H1 (cell line): ENCODE measurements at regions not wholly inside any gene's neighbourhood (a gene's known extent, or its start where the extent isn't known, plus 50 kb on each side); places are given as distances from the start of the nearest gene placed in this dataset.

ENCODE experiments used
- TF ChIP-seq, protein P1 (sequence below): fragments of 300-600 bp; sonication (generic); IDR thresholded peaks from 2 replicates; pipeline ENCODE4 v1.7.1; 2012; ENCODE audit warnings: low read length, moderate library complexity, mild to moderate bottlenecking, inconsistent platforms; ENCODE audit not compliant: insufficient replicate concordance

DNA sequence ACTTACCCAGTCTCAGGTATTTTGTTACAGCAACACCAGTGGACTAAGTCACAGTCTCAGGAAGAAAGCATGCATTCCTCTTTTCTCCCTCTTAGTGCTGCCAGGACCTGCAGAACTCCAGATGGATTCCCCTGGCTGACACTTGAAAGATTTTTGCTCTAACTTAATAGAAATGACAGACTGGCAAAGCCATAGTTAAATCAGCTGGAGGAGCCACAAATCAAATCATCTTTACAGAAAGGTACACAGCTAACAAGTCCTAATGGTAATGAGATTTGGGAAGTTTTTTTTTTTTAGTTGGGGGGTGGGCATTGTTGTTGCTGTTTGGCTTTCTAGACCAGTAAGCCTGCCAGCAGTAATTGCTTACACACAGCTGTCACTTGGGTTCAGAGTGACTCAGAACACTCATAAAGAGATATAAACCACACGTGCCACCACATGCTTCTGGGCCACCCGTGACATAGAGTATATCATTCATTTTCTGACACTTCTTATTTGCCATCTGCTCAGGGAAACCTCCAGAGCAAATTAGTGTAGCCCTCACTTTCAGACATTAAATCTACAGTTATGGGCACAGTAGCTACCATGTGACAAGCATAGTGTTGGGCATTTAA is 72.4 kb downstream of the FH start (continued):
- TF ChIP-seq, protein P1, sequence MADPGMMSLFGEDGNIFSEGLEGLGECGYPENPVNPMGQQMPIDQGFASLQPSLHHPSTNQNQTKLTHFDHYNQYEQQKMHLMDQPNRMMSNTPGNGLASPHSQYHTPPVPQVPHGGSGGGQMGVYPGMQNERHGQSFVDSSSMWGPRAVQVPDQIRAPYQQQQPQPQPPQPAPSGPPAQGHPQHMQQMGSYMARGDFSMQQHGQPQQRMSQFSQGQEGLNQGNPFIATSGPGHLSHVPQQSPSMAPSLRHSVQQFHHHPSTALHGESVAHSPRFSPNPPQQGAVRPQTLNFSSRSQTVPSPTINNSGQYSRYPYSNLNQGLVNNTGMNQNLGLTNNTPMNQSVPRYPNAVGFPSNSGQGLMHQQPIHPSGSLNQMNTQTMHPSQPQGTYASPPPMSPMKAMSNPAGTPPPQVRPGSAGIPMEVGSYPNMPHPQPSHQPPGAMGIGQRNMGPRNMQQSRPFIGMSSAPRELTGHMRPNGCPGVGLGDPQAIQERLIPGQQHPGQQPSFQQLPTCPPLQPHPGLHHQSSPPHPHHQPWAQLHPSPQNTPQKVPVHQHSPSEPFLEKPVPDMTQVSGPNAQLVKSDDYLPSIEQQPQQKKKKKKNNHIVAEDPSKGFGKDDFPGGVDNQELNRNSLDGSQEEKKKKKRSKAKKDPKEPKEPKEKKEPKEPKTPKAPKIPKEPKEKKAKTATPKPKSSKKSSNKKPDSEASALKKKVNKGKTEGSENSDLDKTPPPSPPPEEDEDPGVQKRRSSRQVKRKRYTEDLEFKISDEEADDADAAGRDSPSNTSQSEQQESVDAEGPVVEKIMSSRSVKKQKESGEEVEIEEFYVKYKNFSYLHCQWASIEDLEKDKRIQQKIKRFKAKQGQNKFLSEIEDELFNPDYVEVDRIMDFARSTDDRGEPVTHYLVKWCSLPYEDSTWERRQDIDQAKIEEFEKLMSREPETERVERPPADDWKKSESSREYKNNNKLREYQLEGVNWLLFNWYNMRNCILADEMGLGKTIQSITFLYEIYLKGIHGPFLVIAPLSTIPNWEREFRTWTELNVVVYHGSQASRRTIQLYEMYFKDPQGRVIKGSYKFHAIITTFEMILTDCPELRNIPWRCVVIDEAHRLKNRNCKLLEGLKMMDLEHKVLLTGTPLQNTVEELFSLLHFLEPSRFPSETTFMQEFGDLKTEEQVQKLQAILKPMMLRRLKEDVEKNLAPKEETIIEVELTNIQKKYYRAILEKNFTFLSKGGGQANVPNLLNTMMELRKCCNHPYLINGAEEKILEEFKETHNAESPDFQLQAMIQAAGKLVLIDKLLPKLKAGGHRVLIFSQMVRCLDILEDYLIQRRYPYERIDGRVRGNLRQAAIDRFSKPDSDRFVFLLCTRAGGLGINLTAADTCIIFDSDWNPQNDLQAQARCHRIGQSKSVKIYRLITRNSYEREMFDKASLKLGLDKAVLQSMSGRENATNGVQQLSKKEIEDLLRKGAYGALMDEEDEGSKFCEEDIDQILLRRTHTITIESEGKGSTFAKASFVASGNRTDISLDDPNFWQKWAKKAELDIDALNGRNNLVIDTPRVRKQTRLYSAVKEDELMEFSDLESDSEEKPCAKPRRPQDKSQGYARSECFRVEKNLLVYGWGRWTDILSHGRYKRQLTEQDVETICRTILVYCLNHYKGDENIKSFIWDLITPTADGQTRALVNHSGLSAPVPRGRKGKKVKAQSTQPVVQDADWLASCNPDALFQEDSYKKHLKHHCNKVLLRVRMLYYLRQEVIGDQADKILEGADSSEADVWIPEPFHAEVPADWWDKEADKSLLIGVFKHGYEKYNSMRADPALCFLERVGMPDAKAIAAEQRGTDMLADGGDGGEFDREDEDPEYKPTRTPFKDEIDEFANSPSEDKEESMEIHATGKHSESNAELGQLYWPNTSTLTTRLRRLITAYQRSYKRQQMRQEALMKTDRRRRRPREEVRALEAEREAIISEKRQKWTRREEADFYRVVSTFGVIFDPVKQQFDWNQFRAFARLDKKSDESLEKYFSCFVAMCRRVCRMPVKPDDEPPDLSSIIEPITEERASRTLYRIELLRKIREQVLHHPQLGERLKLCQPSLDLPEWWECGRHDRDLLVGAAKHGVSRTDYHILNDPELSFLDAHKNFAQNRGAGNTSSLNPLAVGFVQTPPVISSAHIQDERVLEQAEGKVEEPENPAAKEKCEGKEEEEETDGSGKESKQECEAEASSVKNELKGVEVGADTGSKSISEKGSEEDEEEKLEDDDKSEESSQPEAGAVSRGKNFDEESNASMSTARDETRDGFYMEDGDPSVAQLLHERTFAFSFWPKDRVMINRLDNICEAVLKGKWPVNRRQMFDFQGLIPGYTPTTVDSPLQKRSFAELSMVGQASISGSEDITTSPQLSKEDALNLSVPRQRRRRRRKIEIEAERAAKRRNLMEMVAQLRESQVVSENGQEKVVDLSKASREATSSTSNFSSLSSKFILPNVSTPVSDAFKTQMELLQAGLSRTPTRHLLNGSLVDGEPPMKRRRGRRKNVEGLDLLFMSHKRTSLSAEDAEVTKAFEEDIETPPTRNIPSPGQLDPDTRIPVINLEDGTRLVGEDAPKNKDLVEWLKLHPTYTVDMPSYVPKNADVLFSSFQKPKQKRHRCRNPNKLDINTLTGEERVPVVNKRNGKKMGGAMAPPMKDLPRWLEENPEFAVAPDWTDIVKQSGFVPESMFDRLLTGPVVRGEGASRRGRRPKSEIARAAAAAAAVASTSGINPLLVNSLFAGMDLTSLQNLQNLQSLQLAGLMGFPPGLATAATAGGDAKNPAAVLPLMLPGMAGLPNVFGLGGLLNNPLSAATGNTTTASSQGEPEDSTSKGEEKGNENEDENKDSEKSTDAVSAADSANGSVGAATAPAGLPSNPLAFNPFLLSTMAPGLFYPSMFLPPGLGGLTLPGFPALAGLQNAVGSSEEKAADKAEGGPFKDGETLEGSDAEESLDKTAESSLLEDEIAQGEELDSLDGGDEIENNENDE: no peak
